HepG2 (cell line): ENCODE measurements at regions not wholly inside any gene's neighbourhood (a gene's known extent, or its start where the extent isn't known, plus 50 kb on each side); places are given as distances from the start of the nearest gene placed in this dataset.

Experiments used
- MAFG ChIP-seq: sonication (generic); formaldehyde crosslinking; IDR thresholded peaks from 2 replicates; pipeline ENCODE4 v1.5.1; 2020; ENCODE audit warnings: mild to moderate bottlenecking, missing genetic modification reagents
- REST ChIP-seq, 2 experiments: IDR thresholded peaks; 2 replicates each; pipeline ENCODE4 v1.6.1; 2011 to 2012; ENCODE audit warnings: low read length in 2 of 2, borderline replicate concordance in 1 of 2, low read depth in 1 of 2, mild to moderate bottlenecking in 1 of 2, moderate library complexity in 1 of 2
- ZNF891 ChIP-seq: sonication (generic); formaldehyde crosslinking; IDR thresholded peaks from 2 replicates; pipeline ENCODE4 v1.5.0; 2020; ENCODE audit warnings: mild to moderate bottlenecking, missing genetic modification reagents

DNA sequence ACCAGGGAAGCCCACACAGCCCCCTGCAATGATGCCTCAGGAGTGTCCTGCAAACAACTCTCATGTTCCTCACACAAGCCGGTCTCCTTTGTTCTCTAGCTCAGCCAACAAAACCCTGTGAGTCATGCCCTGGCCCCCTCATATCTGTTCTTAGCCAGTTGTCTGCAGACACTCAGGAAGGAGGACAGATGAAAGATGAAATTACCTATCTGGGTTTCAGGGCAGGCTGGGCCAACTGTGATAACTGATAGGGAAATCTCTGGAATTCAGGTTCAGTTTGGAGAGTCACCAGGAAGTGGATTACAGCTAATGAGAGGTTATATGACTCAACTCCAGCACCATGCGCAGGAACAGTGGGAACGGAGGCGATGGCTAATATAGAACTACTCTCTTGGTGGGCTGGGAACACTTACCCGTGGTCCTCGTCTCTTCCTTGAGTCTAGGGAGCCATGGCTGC lies 352.0 kb upstream of the ADAMTS9 start:
- TF ChIP-seq REST (IDR thresholded peaks at IDR 0.05; ENCODE audit: borderline replicate concordance in 1 of 2, low read depth in 1 of 2, low read length in 2 of 2): no peak
- no peak for TF ChIP-seq ZNF891
- TF ChIP-seq MAFG (CRISPR knock-in tag): no peak
